AG10803 (cell line): ENCODE measurements at regions not wholly inside any gene's neighbourhood (a gene's known extent, or its start where the extent isn't known, plus 50 kb on each side); places are given as distances from the start of the nearest gene placed in this dataset.

Experiments
- DNase-seq: peaks from one replicate; pipeline ENCODE4 v3.0.0; 2010; ENCODE audit warnings: low read depth
- H3K4me3 ChIP-seq: 2 replicates; pipeline ENCODE4 v1.5.1; 2011; ENCODE audit warnings: mild to moderate bottlenecking, low read length, control low read depth
- TF ChIP-seq, protein P1 (sequence below): conservative IDR thresholded peaks from 2 replicates; pipeline ENCODE4 v1.5.1; 2011; ENCODE audit warnings: mild to moderate bottlenecking, low read length, control low read depth, inconsistent platforms

DNA sequence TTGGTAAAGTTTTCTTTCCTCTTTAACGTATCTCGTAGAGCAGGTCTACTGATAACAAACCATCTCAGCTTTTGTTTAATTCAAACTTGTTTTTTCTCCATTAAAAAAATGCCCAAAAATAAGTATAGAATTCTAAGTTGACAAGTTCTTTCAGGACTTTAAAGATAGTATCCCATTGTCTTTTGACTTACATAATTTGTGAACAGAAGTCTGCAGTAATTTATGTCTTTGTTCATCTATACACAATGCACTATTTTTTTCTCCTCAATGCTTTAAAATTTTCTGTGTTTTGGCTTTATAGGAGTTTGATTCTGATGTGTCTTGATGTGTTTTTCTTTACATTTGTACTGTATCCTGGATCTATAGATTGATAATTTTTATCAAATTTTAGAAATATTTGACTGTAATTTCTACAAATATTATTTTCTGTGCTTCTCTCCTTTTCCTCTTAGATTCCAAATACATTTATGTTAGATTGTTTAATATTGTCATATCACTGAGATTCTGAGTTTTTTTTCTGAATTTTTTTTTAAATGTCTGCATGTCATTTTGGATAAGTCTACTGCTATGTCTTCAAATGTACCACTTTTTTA lies 143.3 kb downstream of the FTCDNL1 start:
- TF ChIP-seq, protein P1, sequence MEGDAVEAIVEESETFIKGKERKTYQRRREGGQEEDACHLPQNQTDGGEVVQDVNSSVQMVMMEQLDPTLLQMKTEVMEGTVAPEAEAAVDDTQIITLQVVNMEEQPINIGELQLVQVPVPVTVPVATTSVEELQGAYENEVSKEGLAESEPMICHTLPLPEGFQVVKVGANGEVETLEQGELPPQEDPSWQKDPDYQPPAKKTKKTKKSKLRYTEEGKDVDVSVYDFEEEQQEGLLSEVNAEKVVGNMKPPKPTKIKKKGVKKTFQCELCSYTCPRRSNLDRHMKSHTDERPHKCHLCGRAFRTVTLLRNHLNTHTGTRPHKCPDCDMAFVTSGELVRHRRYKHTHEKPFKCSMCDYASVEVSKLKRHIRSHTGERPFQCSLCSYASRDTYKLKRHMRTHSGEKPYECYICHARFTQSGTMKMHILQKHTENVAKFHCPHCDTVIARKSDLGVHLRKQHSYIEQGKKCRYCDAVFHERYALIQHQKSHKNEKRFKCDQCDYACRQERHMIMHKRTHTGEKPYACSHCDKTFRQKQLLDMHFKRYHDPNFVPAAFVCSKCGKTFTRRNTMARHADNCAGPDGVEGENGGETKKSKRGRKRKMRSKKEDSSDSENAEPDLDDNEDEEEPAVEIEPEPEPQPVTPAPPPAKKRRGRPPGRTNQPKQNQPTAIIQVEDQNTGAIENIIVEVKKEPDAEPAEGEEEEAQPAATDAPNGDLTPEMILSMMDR: no peak
- no peak for DNase-seq
- no peak overlapping the region for H3K4me3 ChIP-seq

DNA sequence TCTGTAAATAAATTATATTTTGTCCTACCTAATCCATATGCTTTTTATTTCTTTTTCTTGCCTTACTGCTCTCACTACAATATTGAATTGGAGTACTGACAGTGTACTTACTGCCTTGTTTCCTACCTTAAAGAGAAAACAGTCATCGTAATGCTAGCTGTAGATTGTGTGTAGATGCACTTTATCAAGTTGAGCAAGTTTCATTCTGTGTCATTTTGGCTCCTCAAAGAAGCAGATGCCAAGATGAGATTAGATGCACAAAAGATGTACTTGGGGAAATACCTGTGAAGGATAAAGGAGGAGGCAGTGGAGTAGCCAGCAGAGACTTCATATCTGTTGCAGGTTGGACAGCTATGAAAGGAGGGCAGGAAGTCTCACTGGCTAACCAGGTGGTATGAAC lies 145.5 kb downstream of the FTCDNL1 start:
- H3K4me3 ChIP-seq: no peak overlapping the region
- TF ChIP-seq, protein P1: no peak
- DNase-seq: no peak

DNA sequence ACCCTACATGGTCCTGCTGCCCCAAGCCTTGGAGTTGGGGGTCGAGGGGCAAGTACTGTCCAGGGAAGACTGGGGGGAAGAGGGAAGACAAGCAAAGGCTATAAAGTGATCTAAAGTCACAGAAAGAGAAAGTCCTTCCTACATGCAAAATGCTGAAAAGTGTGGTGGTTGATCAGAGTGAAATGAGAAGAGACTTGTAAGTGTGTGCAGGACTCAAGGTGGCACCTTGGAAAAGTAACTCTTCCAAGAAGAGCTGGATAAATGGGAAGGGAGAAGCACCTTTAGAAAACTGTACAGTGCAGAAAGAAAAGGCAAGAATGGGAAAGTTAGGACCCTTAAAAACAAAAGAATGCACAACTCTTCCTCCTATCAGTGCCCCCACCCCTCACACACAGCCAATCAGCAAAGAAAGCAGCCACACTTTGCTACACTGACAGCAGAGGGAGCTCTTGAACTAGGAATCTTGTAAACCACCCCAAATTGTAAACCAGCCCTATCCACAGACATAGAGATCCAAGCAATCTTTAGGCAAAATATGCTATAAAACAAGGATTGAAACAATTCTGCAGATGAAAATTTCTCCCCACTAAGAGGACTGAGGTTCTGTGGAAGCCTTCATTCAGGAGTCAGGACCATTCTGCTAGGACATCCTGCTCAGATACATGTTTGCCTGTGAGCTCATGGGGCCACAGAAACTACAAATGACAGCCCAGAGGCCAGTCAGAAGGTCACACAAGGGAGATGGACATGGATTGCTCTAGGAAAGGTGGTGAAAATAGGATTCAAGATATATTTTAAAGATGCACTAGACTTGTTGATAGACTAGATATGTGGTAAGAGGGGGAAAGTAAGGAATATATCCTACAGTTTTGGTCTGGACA lies 146.4 kb downstream of the FTCDNL1 start:
- TF ChIP-seq, protein P1: peak; percentile 76
- H3K4me3 ChIP-seq: no peak overlapping the region
- DNase-seq: peak; percentile 34

DNA sequence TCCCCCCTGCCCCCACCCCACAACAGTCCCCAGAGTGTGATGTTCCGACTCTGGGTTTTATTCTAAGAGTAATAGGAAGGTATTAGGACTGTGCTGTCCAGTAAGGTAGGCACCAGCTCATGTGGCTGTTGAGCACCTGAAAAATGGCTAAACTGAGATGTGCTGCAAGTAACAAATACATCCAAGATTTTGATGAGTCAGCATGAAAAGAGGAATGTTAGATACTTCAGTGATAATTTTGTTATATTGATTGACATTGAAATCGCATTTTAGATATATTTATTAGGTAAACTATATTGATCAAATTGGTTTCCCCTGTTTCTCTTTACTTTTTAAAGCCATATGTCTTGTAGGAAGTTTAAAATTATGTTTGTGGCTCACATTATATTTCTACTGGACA lies 147.8 kb downstream of the FTCDNL1 start:
- TF ChIP-seq, protein P1: no peak
- DNase-seq: no peak
- H3K4me3 ChIP-seq: no peak overlapping the region

DNA sequence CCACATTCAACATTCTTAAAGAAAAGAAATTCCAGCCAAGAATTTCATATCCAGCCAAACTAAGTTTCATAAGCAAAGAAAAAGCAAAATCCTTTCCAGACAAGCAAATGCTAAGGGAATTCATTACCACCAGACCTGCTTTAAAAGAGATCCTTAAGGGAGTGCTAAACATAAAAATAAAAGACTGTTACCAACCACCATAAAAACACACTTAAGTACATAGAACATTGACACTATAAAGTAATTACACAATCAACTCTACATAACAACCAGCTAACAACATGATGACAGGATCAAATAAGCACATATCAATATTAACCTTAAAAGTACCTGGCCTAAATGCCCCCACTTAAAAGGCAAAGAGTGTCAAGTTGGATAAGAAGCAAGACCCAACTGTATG lies 153.5 kb downstream of the FTCDNL1 start:
- TF ChIP-seq, protein P1: no peak
- H3K4me3 ChIP-seq: no peak overlapping the region
- no peak for DNase-seq

DNA sequence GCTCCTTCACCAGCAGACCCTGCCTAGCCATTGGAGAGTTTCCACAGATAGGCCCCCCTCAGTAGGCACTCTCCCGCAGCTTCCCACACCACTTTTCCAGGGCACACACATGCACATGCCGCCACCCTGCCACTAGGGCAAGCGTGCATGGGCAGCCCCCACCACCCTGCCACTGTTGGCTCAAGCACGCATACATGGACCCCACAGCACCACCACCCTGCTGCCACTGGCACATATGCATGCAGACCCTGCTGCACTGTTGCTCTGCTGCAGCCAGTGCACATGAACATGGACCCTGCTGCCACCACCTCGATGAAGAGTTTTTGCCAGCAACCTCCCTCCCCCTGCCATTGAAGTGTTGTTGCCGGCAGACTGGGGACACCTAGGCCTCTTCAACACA lies 154.9 kb downstream of the FTCDNL1 start:
- H3K4me3 ChIP-seq: no peak overlapping the region
- DNase-seq: no peak
- TF ChIP-seq, protein P1: no peak

DNA sequence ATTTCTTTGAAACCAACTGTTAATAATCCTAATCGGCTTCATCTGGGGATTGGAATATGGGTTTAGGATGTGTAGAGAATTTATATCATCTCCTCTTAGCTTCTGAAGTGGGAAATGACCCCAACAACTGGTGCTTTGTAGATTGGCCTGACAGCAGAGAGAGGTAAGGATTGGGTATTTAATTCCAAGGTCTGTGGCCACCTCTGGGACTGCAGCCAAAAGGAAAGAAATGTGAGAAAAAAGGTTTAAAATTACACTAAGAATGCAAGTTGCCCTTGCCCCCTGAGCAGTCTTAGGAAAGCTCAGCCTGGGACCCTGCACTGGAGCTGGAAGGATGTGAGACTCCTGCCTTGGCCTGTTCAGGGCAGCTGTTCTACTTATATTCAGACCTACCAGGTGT lies 157.1 kb downstream of the FTCDNL1 start:
- H3K4me3 ChIP-seq: no peak overlapping the region
- TF ChIP-seq, protein P1: no peak
- DNase-seq: no peak
